ENCODE measurements at regions not wholly inside any gene's neighbourhood (a gene's known extent, or its start where the extent isn't known, plus 50 kb on each side); places are given as distances from the start of the nearest gene placed in this dataset.

DNA sequence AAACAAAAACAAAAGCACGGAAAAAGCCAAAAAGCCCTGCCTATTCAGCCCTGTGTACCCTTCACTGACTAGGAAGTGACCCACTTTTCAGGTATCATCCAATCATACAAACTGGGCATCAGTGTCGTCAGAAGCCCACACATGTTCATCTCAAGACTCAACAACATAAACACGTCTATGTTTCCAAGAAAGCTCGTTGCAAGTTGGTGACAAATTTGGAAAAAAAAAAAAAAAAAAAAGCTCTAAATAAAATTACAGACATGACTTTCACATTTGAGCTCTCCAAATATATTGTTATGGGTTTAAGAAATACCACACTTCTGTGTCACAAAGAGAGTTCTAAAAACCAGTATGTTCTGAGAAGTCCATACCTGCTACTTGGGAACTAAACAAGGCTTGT is 204.7 kb upstream of the KLF14 start:
- CTCF ChIA-PET: interaction anchor here (0.6 to 2.6 kb wide), 5 partner anchors 9 to 889 kb away, joined by 3 to 10 read pairs (median 3); no protein-coding TSS in a partner anchor
- H3K36me3 ChIP-seq (ENCODE audit: control insufficient read depth in 2 of 2, insufficient read depth in 1 of 2, low read length in 2 of 2): no peaks in the 10 kb centered on the region
- POLR2A ChIA-PET: no interaction called here
- H3K27ac ChIP-seq (ENCODE audit: extremely low read depth, low read depth, low read length): no peak overlapping the region
- no peaks in the 10 kb centered on the region for H3K9me3 ChIP-seq (ENCODE audit: control insufficient read depth, insufficient read depth, low read depth, low read length)
- H3K4me1 ChIP-seq (ENCODE audit: control insufficient read depth, insufficient read depth, low read length): 0 out of 2 replicates have a peak, but pooled peaks cover 3% of the 10 kb centered on the region
- TF ChIP-seq, protein P1, sequence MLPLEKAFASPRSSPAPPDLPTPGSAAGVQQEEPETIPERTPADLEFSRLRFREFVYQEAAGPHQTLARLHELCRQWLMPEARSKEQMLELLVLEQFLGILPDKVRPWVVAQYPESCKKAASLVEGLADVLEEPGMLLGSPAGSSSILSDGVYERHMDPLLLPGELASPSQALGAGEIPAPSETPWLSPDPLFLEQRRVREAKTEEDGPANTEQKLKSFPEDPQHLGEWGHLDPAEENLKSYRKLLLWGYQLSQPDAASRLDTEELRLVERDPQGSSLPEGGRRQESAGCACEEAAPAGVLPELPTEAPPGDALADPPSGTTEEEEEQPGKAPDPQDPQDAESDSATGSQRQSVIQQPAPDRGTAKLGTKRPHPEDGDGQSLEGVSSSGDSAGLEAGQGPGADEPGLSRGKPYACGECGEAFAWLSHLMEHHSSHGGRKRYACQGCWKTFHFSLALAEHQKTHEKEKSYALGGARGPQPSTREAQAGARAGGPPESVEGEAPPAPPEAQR (tag by site-specific recombination; IDR thresholded peaks at IDR 0.05): no peak
- TF ChIP-seq ZNF530 (tag by site-specific recombination; IDR thresholded peaks at IDR 0.05; ENCODE audit: low read depth): no peak
- TF ChIP-seq GLIS1 (tag by site-specific recombination; IDR thresholded peaks at IDR 0.05): no peak
- no peak for TF ChIP-seq ZNF510 (tag by site-specific recombination; IDR thresholded peaks at IDR 0.05; ENCODE audit: insufficient replicate concordance)
- no peak for TF ChIP-seq ZNF24 (tag by site-specific recombination; IDR thresholded peaks at IDR 0.05)
- no peak for TF ChIP-seq ZSCAN30 (tag by site-specific recombination; IDR thresholded peaks at IDR 0.05)
- no peak for TF ChIP-seq ZNF274 (IDR thresholded peaks at IDR 0.05; ENCODE audit: low read length)
- no peak for TF ChIP-seq ZNF274 (tag by site-specific recombination; IDR thresholded peaks at IDR 0.05; ENCODE audit: borderline replicate concordance)
- TF ChIP-seq ZNF423 (tag by site-specific recombination; IDR thresholded peaks at IDR 0.05): no peak
- TF ChIP-seq ZSCAN23 (tag by site-specific recombination; IDR thresholded peaks at IDR 0.05): no peak
- TF ChIP-seq ZNF843 (tag by site-specific recombination; IDR thresholded peaks at IDR 0.05): no peak
- no peak for TF ChIP-seq ZNF155 (tag by site-specific recombination; IDR thresholded peaks at IDR 0.05)
- no peak for TF ChIP-seq REPIN1 (tag by site-specific recombination; IDR thresholded peaks at IDR 0.05; ENCODE audit: low read depth)
- TF ChIP-seq ZBTB21 (tag by site-specific recombination; IDR thresholded peaks at IDR 0.05): no peak
- TF ChIP-seq SP3 (tag by site-specific recombination; IDR thresholded peaks at IDR 0.05): no peak
- no peak for TF ChIP-seq FEZF1 (tag by site-specific recombination; IDR thresholded peaks at IDR 0.05)
- no peak overlapping the region for H3K4me3 ChIP-seq (ENCODE audit: low read depth, low read length)

DNA sequence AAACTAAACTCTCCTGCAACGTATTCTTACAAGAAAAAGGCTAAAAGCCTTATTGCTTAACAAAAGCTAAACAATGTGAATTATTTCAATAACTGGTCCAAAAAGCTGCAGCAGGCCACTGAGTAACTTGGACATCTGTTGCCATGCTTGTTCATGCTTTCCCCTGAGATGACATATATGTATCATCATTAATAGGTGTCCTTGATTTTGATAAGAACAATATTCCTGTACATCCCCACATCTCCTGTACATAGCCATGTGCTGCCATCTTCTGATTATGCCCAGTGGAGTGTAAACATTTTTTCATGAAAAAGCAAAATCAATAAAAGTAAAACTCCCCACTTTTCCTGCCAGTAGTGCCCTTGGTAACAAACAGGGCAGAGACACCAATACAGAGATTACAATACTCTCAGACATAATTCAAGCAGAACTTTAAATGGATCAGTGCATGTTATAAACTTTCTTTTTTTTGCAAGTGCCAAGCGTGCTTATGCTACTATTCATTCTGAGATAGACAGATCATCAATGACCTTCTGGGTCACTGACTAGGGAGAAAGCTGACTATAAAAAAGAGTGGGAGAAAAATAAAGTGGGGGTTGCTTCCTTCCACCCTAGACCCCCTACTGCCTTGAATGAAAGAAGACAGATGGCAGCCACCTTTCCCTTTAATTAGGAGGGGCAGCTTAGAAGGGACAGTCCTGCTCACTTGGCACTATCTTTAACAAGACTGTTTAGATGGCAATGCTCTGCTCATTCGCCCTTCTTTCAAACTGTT is 205.5 kb upstream of the KLF14 start:
- Histone ChIP-seq H3K4me1 (ENCODE audit: control insufficient read depth, insufficient read depth, low read length) (0 out of 2 replicates have a peak, but pooled peaks cover 3% of the 10 kb centered on the region), H3K9me3 (ENCODE audit: control insufficient read depth, insufficient read depth, low read depth, low read length) (no peaks in the 10 kb centered on the region), H3K4me3 (ENCODE audit: low read depth, low read length) (no peak overlapping the region), H3K36me3 (ENCODE audit: control insufficient read depth in 2 of 2, insufficient read depth in 1 of 2, low read length in 2 of 2) (no peaks in the 10 kb centered on the region), H3K27ac (ENCODE audit: extremely low read depth, low read depth, low read length) (no peak overlapping the region)
- ChIA-PET POLR2A (no interaction called here), CTCF (interaction anchor here (0.5 to 2.6 kb wide), 7 partner anchors 10 to 888 kb away, joined by 3 to 9 read pairs (median 3); no protein-coding TSS in a partner anchor)
- TF ChIP-seq ZNF654 (tag by site-specific recombination; IDR thresholded peaks at IDR 0.05; ENCODE audit: low read depth) (0 out of 2 replicates have a peak, but pooled peaks have one; percentile 8), ZNF341 (tag by site-specific recombination; IDR thresholded peaks at IDR 0.05; ENCODE audit: low read depth) (no peak), PRDM1 (tag by site-specific recombination; IDR thresholded peaks at IDR 0.05) (peak; percentile 85)

DNA sequence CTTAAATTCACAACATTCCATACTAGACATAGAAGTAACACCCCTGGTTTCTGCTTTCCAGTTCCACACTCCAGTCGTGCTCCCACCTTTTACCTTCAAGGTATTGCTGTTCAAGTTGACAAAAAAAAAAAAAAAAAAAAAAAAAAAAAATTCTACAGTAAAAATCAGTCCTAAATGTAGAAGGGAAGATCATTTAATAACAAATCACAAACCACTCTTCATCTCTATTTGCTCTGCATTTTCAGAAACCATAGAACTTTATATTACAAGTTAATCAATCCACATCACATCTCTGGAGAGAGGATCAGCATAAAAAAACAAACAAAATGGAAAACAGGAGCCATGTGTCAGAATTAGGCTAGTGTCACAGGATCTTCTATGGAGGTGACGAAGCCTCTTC is 206.3 kb upstream of the KLF14 start:
- TF ChIP-seq ZNF184 (tag by site-specific recombination; IDR thresholded peaks at IDR 0.05) (no peak), ZNF792 (tag by site-specific recombination; IDR thresholded peaks at IDR 0.05) (no peak), KLF7 (tag by site-specific recombination; IDR thresholded peaks at IDR 0.05; ENCODE audit: borderline replicate concordance) (no peak)
- TF ChIP-seq, protein P2, sequence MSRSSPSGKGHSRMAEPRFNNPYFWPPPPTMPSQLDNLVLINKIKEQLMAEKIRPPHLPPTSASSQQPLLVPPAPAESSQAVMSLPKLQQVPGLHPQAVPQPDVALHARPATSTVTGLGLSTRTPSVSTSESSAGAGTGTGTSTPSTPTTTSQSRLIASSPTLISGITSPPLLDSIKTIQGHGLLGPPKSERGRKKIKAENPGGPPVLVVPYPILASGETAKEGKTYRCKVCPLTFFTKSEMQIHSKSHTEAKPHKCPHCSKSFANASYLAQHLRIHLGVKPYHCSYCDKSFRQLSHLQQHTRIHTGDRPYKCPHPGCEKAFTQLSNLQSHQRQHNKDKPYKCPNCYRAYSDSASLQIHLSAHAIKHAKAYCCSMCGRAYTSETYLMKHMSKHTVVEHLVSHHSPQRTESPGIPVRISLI (tag by site-specific recombination; IDR thresholded peaks at IDR 0.05): peak; percentile 98
- Histone ChIP-seq H3K4me1 (ENCODE audit: control insufficient read depth, insufficient read depth, low read length) (0 out of 2 replicates have a peak, but pooled peaks cover 3% of the 10 kb centered on the region), H3K27ac (ENCODE audit: extremely low read depth, low read depth, low read length) (no peak overlapping the region), H3K36me3 (ENCODE audit: control insufficient read depth in 2 of 2, insufficient read depth in 1 of 2, low read length in 2 of 2) (no peaks in the 10 kb centered on the region), H3K9me3 (ENCODE audit: control insufficient read depth, insufficient read depth, low read depth, low read length) (no peaks in the 10 kb centered on the region), H3K4me3 (ENCODE audit: low read depth, low read length) (no peak overlapping the region)
- ChIA-PET CTCF (interaction anchor here (0.5 to 2.6 kb wide), 3 partner anchors 44 to 581 kb away, joined by 5 to 9 read pairs (median 6); no protein-coding TSS in a partner anchor), POLR2A (no interaction called here)

Data from HEK293 (cell line).